Loucy (cell line): ENCODE measurements at regions not wholly inside any gene's neighbourhood (a gene's known extent, or its start where the extent isn't known, plus 50 kb on each side); places are given as distances from the start of the nearest gene placed in this dataset.

ENCODE experiments used
- CTCF ChIP-seq: fragments of 200-600 bp; sonication (generic); conservative IDR thresholded peaks from 2 replicates; pipeline ENCODE4 v1.5.1; 2014; ENCODE audit warnings: mild to moderate bottlenecking, antibody characterized with exemption, low read length
- EZH2phosphoT487 ChIP-seq: fragments of 200-600 bp; IDR thresholded peaks from 2 replicates; pipeline ENCODE4 v1.6.1; 2018; ENCODE audit warnings: antibody characterized with exemption, mild to moderate bottlenecking, moderate library complexity, borderline replicate concordance

GRCh38 chr10:31582365-31583052, 263.5 kb downstream of the ZEB1 start:
- TF ChIP-seq CTCF, result no peak
- no peak for TF ChIP-seq EZH2phosphoT487
